ENCODE measurements at regions not wholly inside any gene's neighbourhood (a gene's known extent, or its start where the extent isn't known, plus 50 kb on each side); places are given as distances from the start of the nearest gene placed in this dataset.

GRCh38 chr1:184158896-184159681, 107.6 kb downstream of the TSEN15 start:
- TF ChIP-seq, protein P1, sequence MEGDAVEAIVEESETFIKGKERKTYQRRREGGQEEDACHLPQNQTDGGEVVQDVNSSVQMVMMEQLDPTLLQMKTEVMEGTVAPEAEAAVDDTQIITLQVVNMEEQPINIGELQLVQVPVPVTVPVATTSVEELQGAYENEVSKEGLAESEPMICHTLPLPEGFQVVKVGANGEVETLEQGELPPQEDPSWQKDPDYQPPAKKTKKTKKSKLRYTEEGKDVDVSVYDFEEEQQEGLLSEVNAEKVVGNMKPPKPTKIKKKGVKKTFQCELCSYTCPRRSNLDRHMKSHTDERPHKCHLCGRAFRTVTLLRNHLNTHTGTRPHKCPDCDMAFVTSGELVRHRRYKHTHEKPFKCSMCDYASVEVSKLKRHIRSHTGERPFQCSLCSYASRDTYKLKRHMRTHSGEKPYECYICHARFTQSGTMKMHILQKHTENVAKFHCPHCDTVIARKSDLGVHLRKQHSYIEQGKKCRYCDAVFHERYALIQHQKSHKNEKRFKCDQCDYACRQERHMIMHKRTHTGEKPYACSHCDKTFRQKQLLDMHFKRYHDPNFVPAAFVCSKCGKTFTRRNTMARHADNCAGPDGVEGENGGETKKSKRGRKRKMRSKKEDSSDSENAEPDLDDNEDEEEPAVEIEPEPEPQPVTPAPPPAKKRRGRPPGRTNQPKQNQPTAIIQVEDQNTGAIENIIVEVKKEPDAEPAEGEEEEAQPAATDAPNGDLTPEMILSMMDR (IDR thresholded peaks at IDR 0.05; ENCODE audit: unreplicated experiment), result no peak
- peaks cover 11% of the 10 kb centered on the region for H3K4me1 Mint-ChIP-seq (ENCODE audit: low read depth)
- H3K9me3 Mint-ChIP-seq (ENCODE audit: low read depth), result no peaks in the 10 kb centered on the region
- H3K36me3 Mint-ChIP-seq (ENCODE audit: insufficient read depth), result no peaks in the 10 kb centered on the region
- H3K27ac Mint-ChIP-seq, result no peak overlapping the region
- H3K27me3 Mint-ChIP-seq, result peaks cover 5% of the 10 kb centered on the region
- H3K4me3 Mint-ChIP-seq (ENCODE audit: low read depth), result no peak overlapping the region
- no peak for DNase-seq (ENCODE audit: low spot score, unreplicated experiment)

DNA sequence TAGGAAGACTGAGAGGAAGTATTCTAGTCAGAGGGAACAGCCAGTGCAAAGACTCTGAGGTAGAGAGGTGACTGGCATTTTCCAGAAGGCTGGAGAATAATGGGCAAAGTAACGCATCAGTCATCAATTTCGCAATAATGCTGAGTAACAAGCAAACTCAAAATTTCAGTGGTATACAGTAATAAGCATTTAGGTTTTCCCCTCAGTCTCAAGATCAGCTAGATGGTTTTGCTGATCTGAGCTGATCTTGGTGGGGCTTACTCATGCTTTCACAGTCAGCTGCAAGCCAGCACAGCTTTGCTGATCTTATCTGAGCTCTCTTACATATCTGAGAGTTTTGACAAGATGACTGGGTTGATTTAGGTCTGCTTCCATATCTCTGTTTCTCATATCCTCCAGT, 108.7 kb downstream of the TSEN15 start:
- no peaks in the 10 kb centered on the region for H3K36me3 Mint-ChIP-seq (ENCODE audit: insufficient read depth)
- H3K4me3 Mint-ChIP-seq (ENCODE audit: low read depth), result no peak overlapping the region
- peaks cover 11% of the 10 kb centered on the region for H3K4me1 Mint-ChIP-seq (ENCODE audit: low read depth)
- TF ChIP-seq, protein P1 (IDR thresholded peaks at IDR 0.05; ENCODE audit: unreplicated experiment), result no peak
- H3K27ac Mint-ChIP-seq, result no peak overlapping the region
- no peak for DNase-seq (ENCODE audit: low spot score, unreplicated experiment)
- no peaks in the 10 kb centered on the region for H3K9me3 Mint-ChIP-seq (ENCODE audit: low read depth)
- no peaks in the 10 kb centered on the region for H3K27me3 Mint-ChIP-seq

- no peak for DNase-seq (ENCODE audit: low spot score, unreplicated experiment)
- peaks cover 8% of the 10 kb centered on the region for H3K4me1 Mint-ChIP-seq (ENCODE audit: low read depth)
- H3K9me3 Mint-ChIP-seq (ENCODE audit: low read depth), result no peaks in the 10 kb centered on the region
- no peaks in the 10 kb centered on the region for H3K36me3 Mint-ChIP-seq (ENCODE audit: insufficient read depth)
- TF ChIP-seq, protein P1 (IDR thresholded peaks at IDR 0.05; ENCODE audit: unreplicated experiment), result no peak
- H3K27ac Mint-ChIP-seq, result no peak overlapping the region
- no peaks in the 10 kb centered on the region for H3K27me3 Mint-ChIP-seq
- H3K4me3 Mint-ChIP-seq (ENCODE audit: low read depth), result no peak overlapping the region
These were observed 109.7 kb downstream of the TSEN15 start for GRCh38 chr1:184161071-184161698.

GRCh38 chr1:184162281-184162680, 110.8 kb downstream of the TSEN15 start:
- Mint-ChIP-seq H3K4me3 (ENCODE audit: low read depth) (no peak overlapping the region), H3K27me3 (no peaks in the 10 kb centered on the region), H3K36me3 (ENCODE audit: insufficient read depth) (no peaks in the 10 kb centered on the region), H3K4me1 (ENCODE audit: low read depth) (peaks cover 1% of the 10 kb centered on the region), H3K9me3 (ENCODE audit: low read depth) (no peaks in the 10 kb centered on the region), H3K27ac (no peak overlapping the region)
- no peak for DNase-seq (ENCODE audit: low spot score, unreplicated experiment)
- TF ChIP-seq, protein P1 (IDR thresholded peaks at IDR 0.05; ENCODE audit: unreplicated experiment), result no peak

GRCh38 chr1:184163674-184164465, 112.3 kb downstream of the TSEN15 start:
- no peaks in the 10 kb centered on the region for H3K27me3 Mint-ChIP-seq
- H3K9me3 Mint-ChIP-seq (ENCODE audit: low read depth), result peaks cover 3% of the 10 kb centered on the region
- no peak overlapping the region for H3K4me3 Mint-ChIP-seq (ENCODE audit: low read depth)
- H3K27ac Mint-ChIP-seq, result no peak overlapping the region
- TF ChIP-seq, protein P1 (IDR thresholded peaks at IDR 0.05; ENCODE audit: unreplicated experiment), result no peak
- no peaks in the 10 kb centered on the region for H3K4me1 Mint-ChIP-seq (ENCODE audit: low read depth)
- H3K36me3 Mint-ChIP-seq (ENCODE audit: insufficient read depth), result no peaks in the 10 kb centered on the region
- DNase-seq (ENCODE audit: low spot score, unreplicated experiment), result no peak

Measured in progenitor cell of endocrine pancreas (in vitro differentiated cells).